CD1c-positive myeloid dendritic cell (primary cell): ENCODE measurements at regions not wholly inside any gene's neighbourhood (a gene's known extent, or its start where the extent isn't known, plus 50 kb on each side); places are given as distances from the start of the nearest gene placed in this dataset.

Source experiments
- DNase-seq: peaks from one replicate; pipeline ENCODE4 v3.0.0-alpha.2; 2016; ENCODE audit errors: extremely low spot score

DNA sequence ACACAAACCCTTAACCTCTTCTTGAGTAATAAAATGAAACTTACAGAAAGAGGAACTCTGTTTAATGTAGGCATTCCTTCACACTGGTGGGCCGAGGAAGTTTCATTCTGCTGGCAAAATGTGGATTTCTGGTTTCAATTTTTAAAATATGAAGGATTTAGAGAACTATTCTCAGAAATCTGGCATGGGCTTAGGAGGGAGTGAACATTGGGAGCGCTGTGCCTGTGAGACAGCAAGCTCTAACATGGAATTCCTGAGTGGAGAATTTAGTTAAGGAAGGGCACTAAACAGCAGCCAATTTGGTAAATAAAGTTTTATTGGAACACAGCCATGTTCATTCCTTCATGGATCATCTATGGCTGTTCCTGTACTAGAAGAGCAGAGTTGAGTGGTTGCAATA lies 751.8 kb upstream of the IGFBP3 start:
- no peak for DNase-seq

DNA sequence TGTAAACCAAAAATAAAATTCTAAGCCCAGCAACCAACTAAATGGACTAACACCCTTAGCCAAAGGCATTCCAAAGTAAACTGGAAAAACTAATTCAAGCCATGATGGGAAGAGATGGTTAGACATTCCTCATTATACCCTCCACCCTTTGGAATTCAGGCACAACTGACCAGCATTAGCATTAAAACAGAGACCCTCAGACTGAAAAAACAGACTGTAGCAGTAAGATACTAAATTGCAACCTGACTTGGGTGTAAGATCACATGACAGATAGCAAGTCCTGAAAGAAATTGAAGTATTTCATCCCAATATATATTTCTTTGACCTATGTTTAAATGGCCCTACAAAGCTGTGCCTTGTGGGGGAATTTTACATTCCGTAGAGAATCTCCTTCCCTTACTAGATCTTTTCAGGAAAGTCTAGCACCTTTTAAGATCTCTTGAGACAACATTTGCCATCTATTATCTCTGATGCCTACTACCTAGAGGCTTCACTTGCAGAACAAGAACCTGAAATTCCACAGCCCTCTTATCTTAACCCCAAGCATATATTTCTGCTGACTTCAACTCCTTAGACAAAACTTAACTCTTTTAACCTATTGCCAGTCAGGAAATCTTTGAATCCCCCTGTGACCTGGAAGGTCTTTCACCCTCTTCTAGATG lies 750.2 kb upstream of the IGFBP3 start:
- no peak for DNase-seq

DNA sequence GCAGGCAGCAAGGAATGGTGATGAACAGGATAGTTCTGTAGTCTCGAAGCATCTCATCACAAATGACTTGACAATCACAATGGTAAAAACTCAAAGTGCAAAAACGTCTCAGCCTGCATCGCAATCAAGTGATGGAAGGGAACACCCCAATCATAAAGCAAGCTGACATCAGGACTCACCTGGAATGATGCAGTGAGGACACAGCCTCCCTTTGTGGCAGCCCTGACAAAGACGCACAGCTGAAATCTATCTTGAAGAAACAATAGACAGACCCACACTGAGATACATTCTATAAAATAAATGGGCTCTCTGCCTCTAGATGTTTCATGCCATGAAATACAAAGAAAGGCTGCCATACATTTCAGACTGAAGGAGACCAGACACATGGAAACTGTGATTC lies 748.0 kb upstream of the IGFBP3 start:
- DNase-seq: no peak

DNA sequence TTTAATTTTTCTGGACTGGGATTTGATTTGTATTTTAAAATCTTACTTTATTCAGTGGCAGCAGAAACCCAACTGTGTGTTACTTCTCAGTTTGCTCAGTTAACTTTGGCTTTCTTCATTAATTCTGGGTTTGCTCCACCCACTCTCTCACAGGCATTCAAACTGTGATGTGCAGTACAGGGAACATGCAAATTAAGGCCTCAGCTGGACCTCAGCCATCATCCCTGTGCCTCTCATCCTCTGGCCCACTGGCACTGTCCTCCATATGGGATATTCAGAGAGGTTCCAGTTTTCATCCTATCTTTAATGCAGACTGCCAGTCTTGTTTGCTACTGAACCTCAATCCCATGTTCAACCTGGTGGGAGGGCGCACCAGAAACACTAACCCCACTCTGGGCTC lies 743.4 kb upstream of the IGFBP3 start:
- no peak for DNase-seq

DNA sequence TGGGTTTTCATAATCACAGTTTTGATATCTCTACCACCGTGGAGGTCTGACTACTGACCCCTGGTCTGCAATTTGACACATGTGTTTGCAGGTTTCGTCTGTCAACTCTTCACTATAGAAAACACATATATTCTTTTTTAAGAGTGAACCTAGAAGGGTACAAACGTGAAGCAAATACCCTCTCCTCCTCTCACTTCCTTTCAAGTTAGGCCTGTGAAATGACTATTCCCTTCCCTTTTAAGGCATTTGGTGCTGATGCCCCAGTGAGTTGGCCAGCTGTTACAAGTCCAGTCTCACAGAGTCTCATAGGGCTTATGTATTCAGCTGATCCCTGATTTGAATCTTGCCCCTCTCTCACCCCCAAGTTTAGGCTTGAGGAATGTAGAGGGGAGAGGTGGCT lies 742.0 kb upstream of the IGFBP3 start:
- no peak for DNase-seq

DNA sequence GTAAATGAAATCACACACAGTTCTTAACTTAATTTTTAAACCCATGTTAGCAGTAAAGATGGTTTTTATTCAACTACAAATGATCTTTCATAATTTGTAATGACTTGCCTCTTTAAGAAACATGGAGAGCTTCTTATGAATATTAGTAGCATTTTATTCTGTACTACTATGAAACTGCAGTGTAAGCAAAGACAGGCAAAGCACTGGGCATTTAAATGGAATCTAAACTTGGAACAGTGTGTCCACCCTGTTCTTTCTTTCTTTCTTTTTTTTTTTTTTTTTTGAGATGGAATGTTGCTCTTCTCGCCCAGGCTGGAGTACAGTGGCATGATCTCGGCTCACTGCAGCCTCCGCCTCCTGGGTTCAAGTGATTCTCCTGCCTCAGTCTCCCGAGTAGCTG lies 740.4 kb upstream of the IGFBP3 start:
- no peak for DNase-seq

DNA sequence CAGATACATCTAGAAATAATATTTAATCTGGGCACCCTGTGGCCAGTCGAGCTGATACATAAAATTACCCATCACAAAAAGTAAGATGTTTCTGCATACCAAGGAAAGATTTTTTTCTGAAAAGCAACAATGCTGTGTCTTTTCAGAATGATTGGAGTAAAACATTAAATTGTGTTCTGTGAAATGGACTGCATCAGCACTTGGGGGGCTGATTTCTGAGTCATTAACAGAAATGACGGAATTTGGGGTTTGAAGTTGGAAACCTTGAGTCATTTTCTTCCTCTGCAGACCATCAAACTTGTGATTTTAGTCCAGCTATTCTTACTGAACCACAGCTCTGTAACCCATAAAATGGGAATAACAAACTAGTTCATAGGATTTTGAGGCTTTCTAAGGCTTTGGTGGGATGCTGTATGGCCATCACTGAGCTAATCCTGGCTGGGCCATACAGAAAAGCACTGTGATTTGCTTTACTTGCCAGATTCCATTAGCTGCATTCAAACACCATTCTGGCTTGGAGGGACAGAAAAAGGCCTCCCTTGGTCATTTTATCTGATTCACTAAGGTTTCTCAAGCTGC lies 739.4 kb upstream of the IGFBP3 start:
- DNase-seq: no peak

DNA sequence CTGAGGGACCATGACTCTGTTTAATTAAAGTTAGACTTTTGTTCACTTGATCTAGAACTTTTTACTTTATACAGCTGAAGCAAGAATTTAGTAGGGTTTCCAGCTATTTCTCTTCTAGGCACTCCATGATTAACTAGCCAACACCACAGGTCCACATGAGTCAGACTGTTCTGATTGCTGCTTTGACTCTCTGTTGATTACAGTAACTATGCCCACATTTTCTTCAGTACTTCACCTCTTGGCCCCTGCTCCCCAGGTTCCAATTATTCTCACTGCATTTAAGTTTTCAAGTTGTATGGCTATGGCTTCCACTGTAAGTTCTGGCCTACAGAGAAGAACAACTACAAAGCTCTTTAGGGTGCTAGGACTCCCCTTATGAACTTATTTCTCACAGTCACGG lies 737.2 kb upstream of the IGFBP3 start:
- no peak for DNase-seq

DNA sequence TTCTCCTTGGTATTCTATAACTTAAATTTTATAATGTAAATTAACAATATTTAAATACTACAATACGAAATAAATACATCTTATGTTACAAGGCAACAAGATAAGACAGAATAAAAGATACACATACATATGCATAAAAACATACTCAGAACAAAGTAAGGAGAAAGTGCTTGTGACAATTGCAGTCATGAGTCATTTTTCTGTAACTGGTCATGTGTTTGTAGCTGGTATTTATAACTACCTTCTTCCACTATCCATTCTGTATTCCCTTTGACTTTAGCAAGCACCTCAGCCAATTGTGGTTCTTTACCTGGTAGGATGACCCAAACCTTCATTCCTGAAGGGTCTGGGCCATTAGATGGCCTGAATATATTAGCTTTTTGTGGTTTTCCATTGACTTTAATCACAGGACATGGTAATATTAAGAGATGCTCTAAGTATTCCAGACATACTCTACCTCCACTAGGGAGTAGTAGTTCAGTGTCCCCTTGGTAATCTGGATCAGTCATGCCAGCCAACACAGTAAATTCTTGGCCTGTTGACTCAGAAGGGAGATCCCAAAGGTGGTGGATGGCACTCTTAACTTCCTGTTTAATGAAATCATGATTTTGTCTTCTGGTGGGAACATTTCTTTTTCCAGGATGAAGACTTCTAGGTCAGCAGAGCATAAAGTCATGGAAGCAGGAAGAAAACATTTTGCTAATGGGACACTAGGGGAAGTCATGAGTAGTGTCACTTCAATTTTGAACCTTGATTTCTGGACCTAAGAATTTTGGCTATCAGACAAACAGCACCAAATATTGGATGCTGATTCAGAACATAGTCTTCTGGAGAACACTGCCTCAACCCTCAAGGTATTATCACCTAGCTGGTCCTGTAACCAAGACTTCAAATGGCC lies 733.7 kb upstream of the IGFBP3 start:
- no peak for DNase-seq

DNA sequence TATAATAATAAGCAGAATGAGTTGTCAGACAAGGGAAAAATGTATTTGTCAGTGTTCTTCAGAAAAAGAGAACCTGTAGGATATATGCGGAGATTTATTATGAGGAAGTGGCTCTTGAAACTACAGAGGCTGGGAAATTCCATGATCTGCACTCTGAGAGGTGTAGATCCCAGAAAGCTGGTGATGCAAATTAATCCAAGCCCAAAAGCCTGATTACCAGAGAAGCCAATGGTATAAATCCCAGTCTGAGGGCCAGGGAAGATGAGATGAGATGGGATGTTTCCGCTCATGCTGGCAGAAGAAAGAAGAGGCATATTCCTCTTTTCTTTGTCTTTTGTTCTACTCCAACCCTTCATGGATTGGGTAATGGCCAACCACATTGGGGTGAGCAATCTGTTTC lies 732.8 kb upstream of the IGFBP3 start:
- no peak for DNase-seq

DNA sequence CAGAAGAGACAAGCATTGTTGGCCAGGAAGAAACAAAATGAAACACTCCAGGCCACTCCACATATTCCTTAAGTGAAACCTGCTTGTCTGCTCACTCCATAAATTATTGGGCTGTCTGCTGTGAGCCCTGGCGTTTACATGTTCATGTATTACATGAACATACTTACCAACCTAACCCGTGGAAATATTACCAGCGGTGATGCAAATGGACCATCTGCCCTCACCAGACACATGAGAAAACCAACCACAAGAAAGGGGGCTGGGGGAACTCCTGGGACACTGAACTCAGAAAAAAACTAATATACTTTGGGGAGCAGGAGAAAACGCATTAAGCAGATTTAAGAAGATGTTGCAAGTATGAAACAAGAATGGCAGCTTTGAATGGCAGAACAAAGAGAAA lies 731.2 kb upstream of the IGFBP3 start:
- DNase-seq: no peak

DNA sequence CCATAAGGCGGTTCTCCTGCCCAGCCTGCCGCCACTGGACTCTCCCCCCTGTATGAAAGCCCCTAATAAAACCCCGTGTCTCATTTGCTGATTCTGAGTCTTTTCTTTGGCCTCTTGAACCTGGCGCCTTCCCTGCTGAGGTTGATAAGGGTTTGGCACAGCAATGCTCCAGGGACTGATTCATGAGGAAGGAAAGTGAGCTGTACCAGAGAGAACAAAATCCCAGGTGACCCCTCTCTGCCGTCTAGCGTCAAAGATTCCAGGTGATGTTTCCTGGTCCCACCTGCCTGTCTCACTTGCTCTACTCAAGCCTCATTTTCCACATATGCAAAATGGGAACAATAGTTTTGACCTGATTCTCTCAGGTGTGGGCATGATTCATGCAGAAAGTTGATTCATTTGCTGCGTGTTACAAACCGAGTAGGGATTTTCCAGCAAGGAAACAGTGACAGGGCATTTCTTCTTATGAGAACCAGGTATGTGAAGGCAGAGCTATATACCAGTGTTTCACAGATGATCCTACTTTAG lies 730.6 kb upstream of the IGFBP3 start:
- no peak for DNase-seq

DNA sequence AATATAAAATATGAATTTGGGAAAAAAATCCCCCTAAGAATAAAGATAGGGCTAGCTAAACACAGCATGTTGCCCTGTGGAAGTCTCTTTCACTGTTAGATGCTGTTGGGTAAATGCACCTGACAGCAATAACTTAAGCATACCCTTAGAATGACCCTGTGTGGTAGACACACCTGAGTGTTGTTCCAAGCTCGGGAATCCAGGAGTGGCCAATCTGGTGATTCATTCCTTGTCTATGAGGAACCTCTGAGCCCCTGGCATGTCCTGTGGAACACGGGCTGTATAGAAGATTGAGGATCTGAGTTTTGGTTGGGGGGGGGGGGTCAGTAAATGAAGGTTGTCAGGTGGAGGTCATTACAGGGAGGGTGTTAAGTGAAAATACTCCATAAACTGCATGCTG lies 730.0 kb upstream of the IGFBP3 start:
- no peak for DNase-seq

DNA sequence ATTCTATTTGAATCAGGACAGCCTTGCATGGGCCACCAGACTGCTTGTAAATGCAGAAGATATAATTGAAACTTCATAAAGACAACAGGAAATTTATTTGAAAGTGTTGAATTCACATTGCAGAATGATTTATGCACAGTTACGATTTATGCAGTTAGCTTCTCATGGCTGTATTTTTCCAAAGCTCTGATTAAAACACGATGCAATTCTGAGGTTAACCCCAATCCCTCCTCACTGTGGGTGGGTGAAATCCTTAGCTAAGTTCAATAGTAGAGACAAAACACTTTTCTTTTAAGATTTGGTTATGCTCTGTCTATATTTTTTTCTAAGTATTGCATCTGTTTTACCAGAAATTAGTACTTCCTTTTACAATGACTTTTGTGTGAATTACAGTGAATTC lies 728.8 kb upstream of the IGFBP3 start:
- DNase-seq: no peak

DNA sequence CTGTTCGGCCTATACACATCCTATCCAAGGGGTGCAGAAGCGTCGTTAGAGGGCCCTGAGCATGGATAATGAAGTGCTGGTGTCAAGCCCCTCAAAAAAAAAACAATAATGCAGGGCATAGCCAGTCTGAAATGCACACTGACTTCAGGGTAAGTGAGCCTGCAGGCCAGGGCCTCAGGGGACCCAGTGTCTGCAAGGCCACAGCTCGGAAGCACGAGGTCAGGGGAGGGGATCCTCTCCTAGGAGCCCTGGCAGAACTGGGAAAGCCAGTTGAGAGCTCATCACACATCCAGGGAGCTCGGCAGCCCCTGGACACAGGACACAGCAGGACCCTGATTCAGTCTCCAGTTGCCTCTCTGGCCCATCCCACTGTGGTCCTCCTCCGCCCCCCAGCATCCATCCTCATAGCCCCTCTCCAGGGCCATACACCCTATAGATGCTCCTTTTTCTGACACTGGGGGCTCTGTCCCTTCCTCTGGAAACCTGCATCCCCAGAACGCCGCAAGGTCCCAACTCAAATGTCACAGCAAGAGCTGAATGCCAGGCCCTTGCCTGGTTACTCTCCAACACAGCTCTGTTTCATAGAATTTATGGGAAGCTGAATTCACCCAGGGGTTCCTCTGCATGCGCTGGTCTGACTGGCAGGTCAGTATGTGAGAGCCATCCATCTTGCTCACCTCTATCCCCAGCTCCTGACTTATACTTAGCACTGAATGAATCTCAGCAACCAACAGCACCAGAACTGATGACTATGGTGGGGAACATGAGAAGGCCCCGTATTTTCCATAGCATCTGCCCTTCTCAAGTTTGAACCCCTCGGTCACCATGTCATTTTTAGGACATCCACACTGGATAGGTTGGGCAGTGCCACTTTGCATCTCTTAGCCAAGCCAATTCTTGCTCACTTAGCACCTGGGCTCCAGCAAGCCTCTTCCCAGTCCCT lies 717.0 kb upstream of the IGFBP3 start:
- no peak for DNase-seq

DNA sequence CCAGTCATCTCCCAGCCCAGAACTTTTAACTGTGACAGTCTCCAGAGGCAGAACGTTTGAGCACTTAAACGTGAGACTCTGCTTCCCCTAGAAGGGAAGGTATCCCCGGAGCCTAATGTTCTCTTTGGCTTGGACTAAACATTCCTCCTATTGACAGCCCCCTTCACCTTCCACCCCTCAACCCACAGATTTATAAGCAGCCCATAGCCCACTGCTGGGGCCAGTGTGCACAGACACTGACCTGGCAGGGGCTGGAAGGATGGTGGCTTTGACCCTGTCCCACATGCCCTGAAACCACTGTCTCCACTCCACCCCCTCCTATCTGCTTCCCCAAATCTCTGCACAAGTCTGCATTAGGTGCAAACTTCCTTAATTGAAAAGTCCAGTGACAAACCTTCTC lies 715.0 kb upstream of the IGFBP3 start:
- DNase-seq: no peak

DNA sequence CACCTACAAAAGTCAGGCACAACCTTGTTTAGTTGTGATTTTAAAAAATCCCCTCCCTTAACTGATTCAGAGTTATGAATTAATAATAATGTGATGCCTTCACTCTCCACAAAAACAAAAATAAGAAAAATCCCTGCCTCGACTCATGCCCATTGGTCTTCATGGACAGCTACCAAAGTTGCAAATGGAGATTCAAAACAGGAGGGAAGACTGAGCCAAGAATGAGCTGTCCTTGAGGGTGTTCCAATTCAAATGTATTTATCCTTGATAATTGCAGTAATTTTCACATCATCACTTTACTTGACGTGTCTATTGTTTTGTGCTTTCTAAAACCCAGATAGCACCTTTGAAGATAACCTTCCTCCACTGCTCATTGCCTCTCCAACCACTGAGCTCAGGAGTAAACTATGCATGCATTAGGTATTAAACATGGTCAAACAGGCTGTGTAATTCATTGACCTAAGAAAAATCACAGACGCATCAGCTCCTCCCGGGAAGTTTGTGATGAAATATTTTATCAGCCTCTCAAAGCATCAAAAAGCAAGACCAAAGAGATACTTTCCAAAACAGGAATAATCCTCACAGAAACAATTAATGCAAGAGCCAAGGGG lies 712.7 kb upstream of the IGFBP3 start:
- no peak for DNase-seq

DNA sequence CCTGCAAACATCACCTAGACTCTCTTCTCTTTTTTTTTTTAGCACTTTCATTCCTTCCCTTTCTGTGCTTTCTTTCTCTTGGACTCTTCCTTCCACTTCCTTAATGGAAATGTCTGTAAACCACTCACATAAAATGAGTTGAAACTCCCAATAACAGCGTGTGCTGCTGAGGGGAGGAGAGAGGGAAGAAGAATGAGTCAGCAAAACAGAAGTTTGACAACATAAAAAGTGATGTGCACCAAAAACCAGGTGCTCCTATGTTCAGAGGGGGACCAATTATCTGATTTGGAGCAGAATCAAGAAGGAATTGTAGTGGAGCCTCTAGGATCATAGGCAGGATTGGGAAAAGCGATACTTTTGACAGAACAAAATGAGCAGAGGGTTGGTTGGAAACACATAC lies 712.1 kb upstream of the IGFBP3 start:
- DNase-seq: no peak

DNA sequence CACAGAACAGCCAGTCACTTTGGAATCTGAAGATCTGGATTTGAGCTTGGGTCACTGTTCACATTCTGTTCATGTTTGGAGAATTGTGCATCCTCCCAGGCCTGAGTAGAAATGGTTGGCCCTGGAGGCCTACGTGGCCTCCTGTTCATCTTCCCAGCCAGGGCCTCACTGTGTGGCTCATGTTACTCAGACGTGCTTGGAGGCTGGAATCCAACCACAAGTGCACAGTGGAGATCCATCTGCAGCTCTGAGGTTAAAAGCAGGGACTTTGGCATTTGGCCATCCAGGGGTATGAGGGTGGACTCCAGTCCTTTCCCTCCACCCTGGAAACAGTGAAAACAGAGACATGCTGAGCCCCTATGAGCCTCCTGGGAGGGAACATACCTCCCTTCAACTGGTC lies 709.0 kb upstream of the IGFBP3 start:
- no peak for DNase-seq

DNA sequence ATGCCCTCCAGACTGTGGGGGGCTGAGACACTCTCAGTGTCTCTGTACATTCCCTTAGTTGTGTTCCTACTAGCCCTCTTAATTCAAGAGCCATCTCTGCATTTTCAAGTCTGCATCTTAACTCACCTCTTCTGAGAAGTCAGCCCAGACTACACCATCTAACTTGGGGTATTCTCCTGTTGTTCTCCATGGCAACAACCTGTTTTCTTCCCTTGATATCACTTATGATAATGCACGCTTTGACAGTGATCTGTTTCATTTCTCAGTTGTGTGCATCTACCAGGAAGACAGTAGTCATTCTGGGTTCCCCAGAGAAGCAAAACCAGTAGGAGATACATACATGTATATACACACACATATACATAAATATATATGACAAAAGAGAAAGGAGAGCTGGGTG lies 707.3 kb upstream of the IGFBP3 start:
- DNase-seq: no peak

DNA sequence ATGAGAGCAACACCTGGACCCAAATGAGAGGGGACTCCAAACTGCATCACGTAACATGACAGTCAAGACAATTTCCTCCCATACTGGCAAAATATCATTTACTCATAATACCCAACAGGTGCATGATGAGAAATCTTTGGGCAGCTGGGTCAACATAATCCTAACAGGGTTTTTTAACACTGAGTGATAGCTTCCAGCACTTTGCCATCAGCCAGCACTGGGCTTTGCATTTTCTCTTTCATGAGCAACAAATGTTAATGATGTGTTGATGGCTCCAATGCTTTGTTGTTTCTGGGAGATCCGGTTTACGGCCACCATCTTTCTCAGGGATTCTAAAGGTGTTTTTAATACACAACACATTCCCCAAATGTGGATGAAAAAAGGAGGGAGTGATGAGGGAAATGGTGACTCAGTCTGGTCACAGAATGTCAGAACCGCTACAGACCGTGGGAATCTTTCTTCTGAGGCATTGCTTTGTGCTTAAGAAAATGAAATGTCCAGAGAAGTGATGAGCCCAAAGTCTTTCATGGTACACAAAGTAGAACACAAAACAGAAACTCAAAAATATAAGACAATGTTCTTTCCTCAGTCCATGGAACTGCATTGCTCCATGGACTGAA lies 705.7 kb upstream of the IGFBP3 start:
- no peak for DNase-seq
